A673 (cell line): ENCODE measurements at regions not wholly inside any gene's neighbourhood (a gene's known extent, or its start where the extent isn't known, plus 50 kb on each side); places are given as distances from the start of the nearest gene placed in this dataset.

Experiments used
- BruUV-seq: library from RNA; stranded (reverse); fragments of 400-500 nt; replicated peaks from 2 replicates; lab custom pipeline; 2021; lab: Mats Ljungman, UMichigan
- CTCF ChIA-PET: fragments of 300-600 bp; sonication (Branson Sonifier 250); formaldehyde crosslinking; loops from one replicate; lab custom pipeline; 2022; ENCODE audit warnings: antibody characterized with exemption; lab: Charles Lee
- POLR2A ChIA-PET: fragments of 300-600 bp; sonication (Branson Sonifier 250); formaldehyde crosslinking; loops from one replicate; lab custom pipeline; 2022; ENCODE audit warnings: antibody characterized with exemption; ENCODE audit not compliant: low non-redundant PET; lab: Charles Lee
- DNase-seq: peaks from one replicate; pipeline ENCODE4 v3.0.0-alpha.2; 2015; ENCODE audit warnings: low spot score
- H3K27ac ChIP-seq: fragments of 200-600 bp; sonication (generic); 2 replicates; pipeline ENCODE4 v1.5.1; 2016; ENCODE audit warnings: mixed run types, low read depth, mild to moderate bottlenecking, mixed read lengths, antibody characterized with exemption, low read length; ENCODE audit not compliant: poor library complexity, severe bottlenecking
- H3K27me3 ChIP-seq: fragments of 200-600 bp; sonication (generic); replicated peaks from 2 replicates; pipeline ENCODE4 v1.6.1; 2017; ENCODE audit warnings: mixed run types, low read depth, mild to moderate bottlenecking, mixed read lengths, antibody characterized with exemption, low read length; ENCODE audit not compliant: insufficient read depth, poor library complexity
- H3K36me3 ChIP-seq: fragments of 200-600 bp; sonication (generic); 2 replicates; pipeline ENCODE4 v1.6.1; 2016; ENCODE audit warnings: mixed run types, mild to moderate bottlenecking, mixed read lengths, antibody characterized with exemption, low read length; ENCODE audit not compliant: insufficient read depth, poor library complexity, severe bottlenecking
- H3K4me1 ChIP-seq: fragments of 200-600 bp; sonication (generic); 2 replicates; pipeline ENCODE4 v1.6.1; 2017; ENCODE audit warnings: mixed run types, mild to moderate bottlenecking, mixed read lengths, antibody characterized with exemption, low read length; ENCODE audit not compliant: insufficient read depth, poor library complexity, severe bottlenecking
- H3K4me3 ChIP-seq: fragments of 200-600 bp; sonication (generic); 2 replicates; pipeline ENCODE4 v1.5.1; 2016; ENCODE audit warnings: low read depth, mixed run types, mild to moderate bottlenecking, mixed read lengths, low read length; ENCODE audit not compliant: poor library complexity, severe bottlenecking
- H3K9me3 ChIP-seq: fragments of 200-600 bp; sonication (generic); 2 replicates; pipeline ENCODE4 v1.6.1; 2016; ENCODE audit warnings: mixed run types, low read depth, mild to moderate bottlenecking, mixed read lengths, antibody characterized with exemption, low read length; ENCODE audit not compliant: poor library complexity, severe bottlenecking
- EZH2 ChIP-seq: fragments of 200-600 bp; sonication (generic); IDR thresholded peaks from 2 replicates; pipeline ENCODE4 v1.6.1; 2017; ENCODE audit warnings: borderline replicate concordance, low read depth, mild to moderate bottlenecking, mixed read lengths, antibody characterized with exemption, low read length; ENCODE audit not compliant: poor library complexity, severe bottlenecking
- intact Hi-C: fragments of 100-400 bp; cut with micrococcal nuclease; formaldehyde crosslinking; loops from one replicate; pipeline ENCODE4 v1.10.0; 2022; ENCODE audit not compliant: unreplicated experiment
- TF ChIP-seq, protein P1 (sequence below): fragments of 300-800, 200-600 bp; sonication (generic); conservative IDR thresholded peaks from 2 replicates; pipeline ENCODE4 v1.5.1; 2017; ENCODE audit warnings: low read depth, mild to moderate bottlenecking, antibody characterized with exemption, low read length, moderate library complexity, mixed read lengths

DNA sequence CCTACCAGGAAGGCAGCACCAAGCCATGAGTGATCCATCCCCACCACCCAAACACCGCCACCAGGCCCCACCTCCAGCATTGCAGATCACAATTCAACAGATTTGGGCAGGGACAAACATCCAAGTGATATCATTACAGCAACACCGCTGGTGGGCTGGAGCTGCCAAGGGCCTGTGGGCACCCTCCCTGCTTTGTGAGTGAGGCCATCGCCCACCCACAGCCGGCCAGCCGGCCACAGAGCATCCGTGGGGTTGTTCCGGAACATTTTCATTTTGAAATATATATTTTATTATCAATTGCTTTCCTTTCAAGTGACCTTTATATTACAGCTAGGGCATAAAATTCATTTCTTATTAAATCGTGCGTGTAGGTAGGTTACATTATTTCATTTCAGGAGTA, 286.0 kb upstream of the CDH4 start:
- POLR2A ChIA-PET, result no interaction called here
- Histone ChIP-seq H3K4me3 (no peak overlapping the region), H3K27ac (no peak overlapping the region), H3K4me1 (no peaks in the 10 kb centered on the region), H3K36me3 (no peaks in the 10 kb centered on the region), H3K27me3 (peaks cover 29% of the 10 kb centered on the region), H3K9me3 (no peaks in the 10 kb centered on the region)
- CTCF ChIA-PET, result no interaction called here
- no peak for DNase-seq
- BruUV-seq, result no TSS peak
- TF ChIP-seq, protein P1, sequence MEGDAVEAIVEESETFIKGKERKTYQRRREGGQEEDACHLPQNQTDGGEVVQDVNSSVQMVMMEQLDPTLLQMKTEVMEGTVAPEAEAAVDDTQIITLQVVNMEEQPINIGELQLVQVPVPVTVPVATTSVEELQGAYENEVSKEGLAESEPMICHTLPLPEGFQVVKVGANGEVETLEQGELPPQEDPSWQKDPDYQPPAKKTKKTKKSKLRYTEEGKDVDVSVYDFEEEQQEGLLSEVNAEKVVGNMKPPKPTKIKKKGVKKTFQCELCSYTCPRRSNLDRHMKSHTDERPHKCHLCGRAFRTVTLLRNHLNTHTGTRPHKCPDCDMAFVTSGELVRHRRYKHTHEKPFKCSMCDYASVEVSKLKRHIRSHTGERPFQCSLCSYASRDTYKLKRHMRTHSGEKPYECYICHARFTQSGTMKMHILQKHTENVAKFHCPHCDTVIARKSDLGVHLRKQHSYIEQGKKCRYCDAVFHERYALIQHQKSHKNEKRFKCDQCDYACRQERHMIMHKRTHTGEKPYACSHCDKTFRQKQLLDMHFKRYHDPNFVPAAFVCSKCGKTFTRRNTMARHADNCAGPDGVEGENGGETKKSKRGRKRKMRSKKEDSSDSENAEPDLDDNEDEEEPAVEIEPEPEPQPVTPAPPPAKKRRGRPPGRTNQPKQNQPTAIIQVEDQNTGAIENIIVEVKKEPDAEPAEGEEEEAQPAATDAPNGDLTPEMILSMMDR, result no peak
- no peak for TF ChIP-seq EZH2
- intact Hi-C loops, result no loop called here

DNA sequence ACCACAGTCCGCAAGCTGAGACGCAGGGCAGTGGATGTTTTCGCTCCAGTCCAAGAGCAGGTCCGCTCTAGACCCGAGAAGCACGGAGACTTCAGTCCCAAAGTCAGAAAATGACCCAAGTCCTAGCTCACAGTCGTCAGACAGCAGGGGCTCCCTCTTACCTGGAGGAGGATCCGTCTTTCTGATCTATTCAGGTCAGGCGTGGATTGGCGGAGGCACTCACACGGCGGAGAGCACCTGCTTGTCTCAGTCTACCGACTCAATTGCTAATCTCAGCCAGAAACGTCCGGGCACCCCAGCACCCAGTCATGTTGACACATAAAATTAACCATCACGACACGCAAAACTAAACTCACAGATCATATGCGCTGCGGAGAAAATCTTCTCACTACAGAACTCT, 285.3 kb upstream of the CDH4 start:
- H3K4me3 ChIP-seq, result no peak overlapping the region
- no TSS peak for BruUV-seq
- intact Hi-C loops, result no loop called here
- H3K27ac ChIP-seq, result no peak overlapping the region
- TF ChIP-seq, protein P1, result no peak
- TF ChIP-seq EZH2, result no peak
- ChIA-PET POLR2A (no interaction called here), CTCF (no interaction called here)
- no peaks in the 10 kb centered on the region for H3K36me3 ChIP-seq
- H3K4me1 ChIP-seq, result no peaks in the 10 kb centered on the region
- H3K27me3 ChIP-seq, result peaks cover 36% of the 10 kb centered on the region
- no peak for DNase-seq
- H3K9me3 ChIP-seq, result no peaks in the 10 kb centered on the region

GRCh38 chr20:60967431-60968316, 284.4 kb upstream of the CDH4 start:
- Histone ChIP-seq H3K9me3 (no peaks in the 10 kb centered on the region), H3K4me3 (no peak overlapping the region), H3K36me3 (no peaks in the 10 kb centered on the region), H3K27me3 (peaks cover 43% of the 10 kb centered on the region), H3K27ac (no peak overlapping the region), H3K4me1 (no peaks in the 10 kb centered on the region)
- no peak for TF ChIP-seq EZH2
- TF ChIP-seq, protein P1, result no peak
- POLR2A ChIA-PET, result no interaction called here
- CTCF ChIA-PET, result no interaction called here
- BruUV-seq, result no TSS peak
- intact Hi-C loops, result no loop called here
- DNase-seq, result no peak
